CD4-positive, alpha-beta T cell treated with Interleukin-4 for 1 hour (primary cell): ENCODE measurements at regions not wholly inside any gene's neighbourhood (a gene's known extent, or its start where the extent isn't known, plus 50 kb on each side); places are given as distances from the start of the nearest gene placed in this dataset.

Experiments
- DNase-seq, 2 donors: peaks; one replicate each; pipeline ENCODE4 v3.0.0-alpha.2; 2020 to 2022

DNA sequence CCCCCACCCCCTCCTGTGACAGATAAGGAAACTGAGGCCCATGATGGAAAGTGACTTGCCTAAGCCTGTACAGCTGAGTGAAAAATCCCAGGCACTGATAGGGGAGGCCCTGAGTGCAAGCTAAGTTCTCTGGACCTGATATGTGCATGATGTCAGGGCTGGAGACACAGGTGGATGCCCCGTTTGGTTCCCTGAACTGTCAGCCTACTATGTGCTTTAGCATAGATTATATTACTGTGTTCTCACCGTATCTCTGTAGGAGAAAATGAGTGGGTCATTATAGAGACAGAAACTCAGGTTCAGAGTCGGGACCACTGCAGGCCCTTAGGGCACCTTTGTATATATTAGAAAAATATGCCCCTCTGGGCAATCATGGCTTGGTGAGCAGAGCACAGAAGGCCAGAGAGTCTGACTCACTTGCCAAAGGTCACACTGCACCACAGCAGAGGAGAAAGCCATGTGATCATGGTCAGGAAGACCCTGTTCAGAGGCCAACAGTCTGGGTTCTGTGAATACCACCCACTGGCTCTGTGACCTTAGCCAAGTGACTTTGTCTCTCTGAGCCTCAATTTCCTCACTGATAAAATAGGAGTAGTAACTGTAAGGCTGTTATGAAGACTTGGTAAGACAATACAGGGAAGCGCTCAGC lies 145.8 kb upstream of the WNT4 start:
- no peak for DNase-seq

DNA sequence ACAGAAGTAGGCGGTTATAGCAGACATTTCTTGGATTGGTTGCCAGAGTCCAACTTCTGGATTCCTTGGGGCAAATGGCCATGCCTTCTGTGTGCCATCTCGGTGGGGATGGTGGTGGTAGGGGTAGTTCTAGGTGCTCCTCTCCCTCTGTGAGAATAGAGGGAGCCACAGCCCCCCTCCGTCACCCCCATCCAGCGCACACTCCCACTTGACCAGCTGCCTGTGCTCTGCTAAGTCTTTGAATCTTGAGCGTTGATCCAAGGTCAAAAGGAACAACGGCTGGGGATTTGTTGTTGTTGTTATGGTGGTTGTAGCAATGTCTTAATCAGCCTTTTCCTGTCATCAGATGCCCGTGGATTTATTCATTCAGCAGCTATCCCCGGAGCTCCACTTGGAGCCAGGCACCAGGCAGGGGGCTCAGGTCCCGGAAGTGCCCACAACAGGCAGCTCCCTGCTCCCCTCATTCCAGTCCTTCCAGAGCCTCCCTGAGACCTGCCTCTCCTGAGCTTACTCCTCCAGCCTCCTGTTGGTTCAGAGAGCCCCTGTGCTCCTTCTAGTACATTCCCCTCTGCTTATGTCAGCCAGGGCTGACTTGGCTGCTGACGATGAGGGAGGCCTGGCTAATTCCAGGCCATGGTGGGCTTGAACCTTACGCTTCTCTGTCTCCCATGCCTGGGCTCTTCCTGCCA lies 146.6 kb upstream of the WNT4 start:
- DNase-seq, result no peak

DNA sequence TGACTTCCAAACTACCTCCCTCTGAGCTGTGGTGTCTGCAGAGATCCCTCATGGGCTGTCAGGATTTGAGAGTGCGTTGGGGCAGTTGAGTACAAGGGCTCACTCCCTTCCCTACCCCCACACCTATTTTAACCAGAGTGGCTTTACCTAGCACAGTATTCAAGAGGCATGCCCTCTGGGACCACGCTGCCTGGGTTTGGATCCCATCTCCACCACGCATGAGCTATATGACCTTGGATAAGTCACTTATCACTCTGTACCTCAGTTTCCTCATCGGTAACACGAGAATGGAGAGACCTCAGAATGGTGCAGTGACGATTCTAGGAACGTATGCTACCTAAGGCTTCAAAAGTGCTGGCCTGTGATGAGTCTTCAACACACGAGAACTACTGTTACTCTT lies 147.3 kb upstream of the WNT4 start:
- no peak for DNase-seq

GRCh38 chr1:22290611-22291010 lies 147.7 kb upstream of the WNT4 start:
- no peak for DNase-seq

- DNase-seq, result no peak
Measured at GRCh38 chr1:22291057-22291456, 148.2 kb upstream of the WNT4 start.

- DNase-seq, result no peak
Measured at GRCh38 chr1:22291494-22291893, 148.6 kb upstream of the WNT4 start.

DNA sequence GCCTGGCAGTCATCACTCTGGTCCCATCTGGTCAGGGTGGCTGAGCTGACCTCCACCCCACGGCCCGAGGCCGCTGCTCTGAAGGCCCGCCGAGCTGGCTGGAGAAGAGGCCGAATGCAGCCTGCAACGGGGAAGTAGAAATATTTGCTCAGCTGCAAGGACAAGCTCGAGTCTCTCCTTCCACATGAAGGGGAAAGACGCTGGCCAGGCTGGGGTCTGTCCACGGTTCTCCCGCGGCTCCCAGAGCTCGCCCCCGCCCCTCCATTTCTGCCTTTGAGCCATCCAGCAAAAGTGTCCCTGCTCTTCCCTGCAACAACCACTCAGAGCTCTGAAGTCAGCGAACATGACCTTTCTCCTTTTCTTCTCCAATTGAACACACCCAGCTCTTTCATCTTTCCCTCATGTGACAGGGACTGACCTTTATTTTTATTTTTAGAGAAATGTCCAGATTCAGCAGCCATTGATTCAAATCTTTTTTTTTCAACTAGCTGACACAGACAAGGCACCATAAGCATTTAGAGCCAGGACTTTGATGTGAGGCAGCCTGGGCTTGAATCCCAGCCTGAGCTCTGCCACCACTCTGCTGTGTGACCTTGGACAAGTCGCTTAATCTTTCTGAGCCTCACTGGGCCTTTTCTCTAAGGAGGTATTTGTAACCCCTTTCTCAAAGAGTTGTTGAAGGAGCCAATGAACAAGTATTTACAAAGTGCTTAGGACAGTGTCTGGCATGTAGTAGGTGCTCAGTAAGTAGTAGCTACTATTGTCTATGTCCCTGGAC lies 149.3 kb upstream of the WNT4 start:
- DNase-seq, result no peak

GRCh38 chr1:22295396-22295795 lies 152.5 kb upstream of the WNT4 start:
- DNase-seq, result no peak

GRCh38 chr1:22295856-22296255 lies 153.0 kb upstream of the WNT4 start:
- no peak for DNase-seq

DNA sequence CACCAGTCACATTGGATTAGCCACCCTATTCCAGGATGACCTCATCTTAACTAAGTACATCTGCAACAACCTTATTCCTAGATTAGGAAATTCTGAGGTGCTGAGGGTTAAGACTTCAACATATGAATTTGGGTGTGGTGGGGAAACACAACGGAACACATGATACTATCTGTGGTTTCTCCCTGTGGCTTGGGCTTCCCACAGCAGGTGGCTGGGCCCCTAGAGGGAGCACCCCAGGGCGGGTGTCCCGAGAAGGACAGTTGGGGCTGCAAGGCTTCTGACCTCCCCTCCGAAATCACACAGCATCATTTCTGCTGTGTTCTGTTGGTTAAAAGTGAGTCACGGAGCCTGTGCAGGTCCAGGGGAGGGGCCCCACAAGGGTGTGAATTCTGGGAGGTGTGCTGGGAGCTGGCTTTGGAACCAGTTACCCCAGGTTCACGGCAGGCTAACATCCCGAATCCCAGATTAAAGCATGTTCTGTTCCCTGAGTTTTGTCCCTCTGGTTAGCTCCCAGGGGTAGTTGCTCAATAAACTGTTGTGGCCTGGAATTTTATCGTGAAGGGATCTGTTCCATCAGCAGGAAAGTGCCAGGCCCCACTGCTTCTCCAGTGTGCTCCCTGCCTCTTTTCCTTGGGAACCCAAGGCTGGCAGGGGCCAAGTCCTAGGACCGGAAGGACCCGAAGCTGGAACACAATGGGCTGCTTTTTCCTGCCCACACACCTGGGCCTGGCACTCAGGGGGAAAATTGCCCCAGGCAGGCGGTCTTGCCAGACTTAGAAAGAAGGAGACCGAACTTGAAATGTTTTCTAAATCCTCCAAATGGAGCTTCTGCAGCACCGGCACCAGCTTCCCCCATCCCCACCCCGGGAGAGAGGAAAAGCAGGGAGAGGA lies 154.0 kb upstream of the WNT4 start:
- no peak for DNase-seq

- DNase-seq, result no peak
Measured at GRCh38 chr1:22297999-22298398, 153.7 kb upstream of the ZBTB40 start.

DNA sequence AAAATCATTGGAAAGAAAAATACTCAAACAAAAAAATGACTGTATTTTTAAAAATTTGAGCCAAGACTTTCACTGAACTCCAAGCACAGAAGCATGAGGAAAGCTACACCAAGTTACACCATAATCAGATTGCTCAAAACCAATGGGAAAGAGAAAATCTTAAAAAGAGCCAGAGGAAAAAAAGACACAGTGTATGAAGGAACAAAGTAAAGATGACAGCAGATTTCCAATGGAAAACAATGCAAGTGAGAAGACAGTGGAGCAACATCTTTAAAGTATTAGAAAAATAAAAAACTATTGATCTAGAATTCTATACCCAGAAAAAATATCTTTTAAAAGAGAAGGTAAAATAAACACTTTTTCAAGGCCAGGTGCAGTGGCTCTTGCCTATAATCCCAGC lies 147.8 kb upstream of the ZBTB40 start:
- no peak for DNase-seq

- no peak for DNase-seq
Measured at GRCh38 chr1:22309572-22309971, 142.1 kb upstream of the ZBTB40 start.

DNA sequence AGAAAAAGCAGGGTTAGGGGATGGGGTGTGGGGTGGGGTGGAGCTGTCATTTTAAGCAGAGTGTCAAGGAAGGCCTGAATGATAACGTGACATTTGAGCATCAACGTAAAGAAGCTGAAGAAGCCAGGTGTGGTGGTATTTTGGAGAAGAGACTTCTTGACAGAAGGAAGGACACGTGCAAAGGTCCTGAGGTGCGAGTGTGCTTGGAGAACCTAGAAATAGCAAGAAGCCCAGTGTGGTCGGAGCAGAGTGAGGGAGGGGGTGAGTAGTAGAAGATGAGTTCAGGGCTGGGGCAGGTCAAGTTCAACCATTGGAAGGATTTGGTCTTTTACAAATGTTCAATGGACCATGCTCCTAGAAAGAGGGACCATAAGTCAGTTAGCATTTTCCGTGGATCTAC lies 140.2 kb upstream of the ZBTB40 start:
- no peak for DNase-seq

DNA sequence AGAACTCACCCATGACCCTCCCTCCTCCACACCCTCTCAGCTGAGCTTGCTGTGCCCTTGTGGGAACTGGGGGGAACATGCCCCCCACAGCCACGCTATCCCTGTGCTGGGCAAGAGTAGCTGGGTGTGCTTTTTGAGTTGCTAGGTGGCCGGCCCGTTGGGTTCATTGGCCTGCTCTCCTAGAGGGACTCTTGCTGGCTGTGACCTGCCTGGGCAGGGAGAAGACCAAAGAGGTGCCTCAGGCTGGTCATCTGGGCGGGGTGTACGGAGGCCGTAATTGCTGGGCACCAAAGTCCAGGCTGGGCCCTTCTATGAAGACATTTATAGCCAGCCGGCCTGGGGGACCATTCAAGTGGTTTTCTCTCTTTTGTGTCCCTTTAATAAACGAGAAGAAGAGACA lies 138.3 kb upstream of the ZBTB40 start:
- no peak for DNase-seq

- DNase-seq, result no peak
Measured at GRCh38 chr1:22314706-22315105, 136.9 kb upstream of the ZBTB40 start.

DNA sequence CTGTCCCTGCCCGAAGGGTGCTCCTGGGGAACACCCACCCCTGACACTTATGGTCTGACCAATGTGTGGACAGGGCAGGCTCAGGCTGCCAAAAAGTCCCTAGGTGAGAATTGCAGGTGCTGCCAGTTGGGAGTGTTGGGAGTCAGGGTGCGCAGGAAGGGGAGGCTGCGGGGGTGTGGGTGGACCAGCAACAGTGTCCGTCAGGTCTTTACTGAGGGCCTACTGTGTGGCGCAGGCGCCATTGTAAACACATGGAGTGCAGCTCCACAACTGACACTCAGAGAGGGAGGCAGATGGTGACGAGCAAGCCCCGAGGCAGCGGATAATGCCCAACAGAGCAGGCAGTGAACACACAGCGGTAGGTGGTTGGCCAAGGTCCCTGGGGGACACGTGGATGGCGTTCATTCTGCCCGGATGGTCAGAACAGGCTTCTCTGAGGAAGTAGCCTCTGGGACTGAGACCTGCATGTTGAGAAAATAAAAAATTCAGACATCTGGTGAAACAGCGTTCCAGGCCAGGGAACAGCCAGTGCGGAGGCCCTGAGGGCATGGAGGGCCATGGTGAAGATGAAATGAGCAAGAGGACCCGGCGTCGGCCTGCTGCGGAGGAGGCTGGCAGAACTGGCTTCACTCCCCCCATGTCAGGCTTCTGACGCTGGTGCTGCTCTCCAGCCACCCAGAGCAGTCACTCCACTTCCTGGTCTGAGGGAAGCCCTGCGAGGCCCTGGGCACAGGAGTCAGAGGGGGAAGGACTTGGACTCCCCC lies 136.2 kb upstream of the ZBTB40 start:
- no peak for DNase-seq

GRCh38 chr1:22317231-22317919 lies 134.3 kb upstream of the ZBTB40 start:
- DNase-seq, result no peak

GRCh38 chr1:22317920-22318243 lies 133.8 kb upstream of the ZBTB40 start:
- no peak for DNase-seq

DNA sequence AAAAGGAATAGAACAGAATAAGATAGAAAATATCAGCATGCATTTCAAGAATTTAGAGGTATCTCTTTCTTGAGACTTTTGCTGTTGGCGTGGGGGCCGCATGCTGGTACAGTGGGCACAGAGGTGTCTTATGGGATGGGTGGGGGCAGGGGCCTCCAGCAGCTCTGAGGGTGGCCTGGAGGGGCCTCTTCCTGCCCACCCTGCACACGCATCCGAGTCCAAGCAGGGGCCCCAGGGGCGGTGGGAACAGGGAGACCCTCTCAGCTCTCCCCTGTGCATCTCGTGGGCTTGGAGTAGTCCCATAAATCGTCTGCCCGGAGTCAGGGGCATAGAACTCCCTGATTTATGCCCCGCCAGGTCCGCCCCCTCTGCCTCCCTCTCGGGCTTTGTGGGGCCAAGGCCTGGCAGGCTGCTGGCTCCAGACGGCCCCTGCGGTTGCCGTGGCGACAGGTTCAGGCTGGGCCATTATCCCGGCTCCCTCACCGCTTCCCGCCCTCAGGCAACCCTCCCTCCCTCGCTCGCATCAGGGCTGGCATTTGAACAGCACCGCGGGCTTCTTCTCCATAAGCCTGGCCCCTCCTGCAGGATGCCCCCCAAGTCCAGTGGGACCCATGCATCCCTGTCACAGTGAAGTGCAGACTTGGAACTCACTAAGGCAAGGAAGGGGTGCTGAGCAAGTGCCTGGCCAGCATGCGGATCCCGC lies 133.2 kb upstream of the ZBTB40 start:
- DNase-seq, result no peak

DNA sequence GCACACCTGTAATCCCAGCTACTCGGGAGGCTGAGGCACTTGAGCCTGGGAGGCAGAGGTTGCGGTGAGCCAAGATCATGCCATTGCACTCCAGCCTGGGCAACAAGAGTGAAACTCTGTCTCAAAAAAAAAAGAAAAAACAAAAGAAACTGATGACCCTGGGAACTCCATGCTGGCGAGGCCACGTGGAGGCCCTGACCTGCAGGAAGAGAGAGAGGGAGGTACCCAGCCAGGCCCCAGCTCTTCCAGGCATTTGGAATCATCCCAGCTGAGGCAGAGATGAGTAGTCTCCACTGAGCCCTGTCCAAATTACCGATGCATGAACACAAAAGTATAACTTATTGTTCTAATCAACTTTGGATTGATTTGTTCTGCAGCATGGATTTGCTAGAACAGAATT lies 132.0 kb upstream of the ZBTB40 start:
- DNase-seq, result no peak
